Endothelial cell (in vitro differentiated cells): ENCODE measurements at regions not wholly inside any gene's neighbourhood (a gene's known extent, or its start where the extent isn't known, plus 50 kb on each side); places are given as distances from the start of the nearest gene placed in this dataset.
"Not testable (repeated sequence)": the region's sequence is repeated elsewhere in the genome, so short reads cannot be mapped to it uniquely, and the experiment has no call there.

ENCODE experiments used
- DNase-seq: peaks from one replicate; pipeline ENCODE4 v3.0.0; 2021; ENCODE audit warnings: low spot score
- H3K27ac Mint-ChIP-seq: one replicate; pipeline ENCODE4 v1.8.0; 2021; ENCODE audit warnings: mixed read lengths, inconsistent platforms; ENCODE audit not compliant: unreplicated experiment
- H3K27me3 Mint-ChIP-seq: one replicate; pipeline ENCODE4 v1.8.0; 2021; ENCODE audit warnings: mild to moderate bottlenecking, moderate library complexity, mixed read lengths, inconsistent platforms; ENCODE audit not compliant: unreplicated experiment
- H3K36me3 Mint-ChIP-seq: one replicate; pipeline ENCODE4 v1.8.0; 2021; ENCODE audit warnings: mild to moderate bottlenecking, low read depth, mixed read lengths, inconsistent platforms; ENCODE audit not compliant: unreplicated experiment
- H3K4me1 Mint-ChIP-seq: one replicate; pipeline ENCODE4 v1.8.0; 2021; ENCODE audit warnings: mild to moderate bottlenecking, mixed read lengths, inconsistent platforms; ENCODE audit not compliant: unreplicated experiment
- H3K4me3 Mint-ChIP-seq: one replicate; pipeline ENCODE4 v1.8.0; 2021; ENCODE audit warnings: mild to moderate bottlenecking, mixed read lengths, inconsistent platforms; ENCODE audit not compliant: unreplicated experiment
- H3K9me3 Mint-ChIP-seq: one replicate; pipeline ENCODE4 v1.8.0; 2021; ENCODE audit warnings: mixed read lengths, inconsistent platforms; ENCODE audit not compliant: unreplicated experiment
- TF ChIP-seq, protein P1 (sequence below): fragments of 200-600 bp; sonication (generic); IDR thresholded peaks from one replicate; pipeline ENCODE4 v1.5.0; 2021; ENCODE audit warnings: antibody characterized with exemption; ENCODE audit not compliant: unreplicated experiment

DNA sequence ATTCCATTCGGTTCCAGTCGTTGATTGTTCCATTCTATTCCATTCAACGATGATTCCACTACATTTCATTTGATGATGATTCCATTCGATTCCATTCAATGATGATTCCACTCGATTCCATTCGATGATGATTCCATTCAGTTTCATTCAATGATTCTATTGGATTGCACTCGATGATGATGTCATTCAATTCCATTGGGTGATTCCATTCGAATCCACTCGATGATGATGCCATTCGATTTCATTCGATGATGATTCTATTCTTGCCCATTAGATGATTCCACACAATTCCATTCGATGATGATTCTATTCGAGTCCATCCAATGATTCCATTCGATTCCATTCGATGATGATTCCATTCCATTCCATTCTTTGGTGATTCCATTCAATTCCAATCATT lies 1283.7 kb downstream of the TP53TG3F start:
- Mint-ChIP-seq H3K9me3 (peaks cover 27% of the 10 kb centered on the region), H3K4me1 (no peaks in the 10 kb centered on the region), H3K4me3 (no peak overlapping the region), H3K27ac (no peak overlapping the region), H3K36me3 (peaks cover 3% of the 10 kb centered on the region), H3K27me3 (peaks cover 18% of the 10 kb centered on the region)
- DNase-seq: no peak
- TF ChIP-seq, protein P1, sequence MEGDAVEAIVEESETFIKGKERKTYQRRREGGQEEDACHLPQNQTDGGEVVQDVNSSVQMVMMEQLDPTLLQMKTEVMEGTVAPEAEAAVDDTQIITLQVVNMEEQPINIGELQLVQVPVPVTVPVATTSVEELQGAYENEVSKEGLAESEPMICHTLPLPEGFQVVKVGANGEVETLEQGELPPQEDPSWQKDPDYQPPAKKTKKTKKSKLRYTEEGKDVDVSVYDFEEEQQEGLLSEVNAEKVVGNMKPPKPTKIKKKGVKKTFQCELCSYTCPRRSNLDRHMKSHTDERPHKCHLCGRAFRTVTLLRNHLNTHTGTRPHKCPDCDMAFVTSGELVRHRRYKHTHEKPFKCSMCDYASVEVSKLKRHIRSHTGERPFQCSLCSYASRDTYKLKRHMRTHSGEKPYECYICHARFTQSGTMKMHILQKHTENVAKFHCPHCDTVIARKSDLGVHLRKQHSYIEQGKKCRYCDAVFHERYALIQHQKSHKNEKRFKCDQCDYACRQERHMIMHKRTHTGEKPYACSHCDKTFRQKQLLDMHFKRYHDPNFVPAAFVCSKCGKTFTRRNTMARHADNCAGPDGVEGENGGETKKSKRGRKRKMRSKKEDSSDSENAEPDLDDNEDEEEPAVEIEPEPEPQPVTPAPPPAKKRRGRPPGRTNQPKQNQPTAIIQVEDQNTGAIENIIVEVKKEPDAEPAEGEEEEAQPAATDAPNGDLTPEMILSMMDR: no peak

DNA sequence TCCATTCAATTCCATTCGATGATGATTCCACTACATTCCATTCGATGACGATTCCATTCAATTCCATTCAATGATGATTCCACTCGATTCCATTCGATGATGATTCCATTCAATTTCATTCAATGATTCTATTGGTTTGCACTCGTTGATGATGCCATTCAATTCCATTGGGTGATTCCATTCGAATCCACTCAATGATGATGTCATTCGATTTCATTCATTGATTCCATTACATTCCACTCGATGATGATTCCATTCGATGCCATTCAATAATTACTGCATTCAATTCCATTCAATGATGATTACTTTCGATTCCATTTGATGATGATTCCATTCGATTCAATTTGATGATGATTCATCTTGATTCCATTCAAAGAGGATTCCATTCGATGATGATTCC lies 1299.4 kb downstream of the TP53TG3F start:
- DNase-seq: no peak
- TF ChIP-seq, protein P1: no peak
- Mint-ChIP-seq H3K4me1 (no peaks in the 10 kb centered on the region), H3K27ac (no peak overlapping the region), H3K4me3 (no peak overlapping the region), H3K27me3 (peaks cover 10% of the 10 kb centered on the region), H3K9me3 (peaks cover 60% of the 10 kb centered on the region), H3K36me3 (no peaks in the 10 kb centered on the region)

DNA sequence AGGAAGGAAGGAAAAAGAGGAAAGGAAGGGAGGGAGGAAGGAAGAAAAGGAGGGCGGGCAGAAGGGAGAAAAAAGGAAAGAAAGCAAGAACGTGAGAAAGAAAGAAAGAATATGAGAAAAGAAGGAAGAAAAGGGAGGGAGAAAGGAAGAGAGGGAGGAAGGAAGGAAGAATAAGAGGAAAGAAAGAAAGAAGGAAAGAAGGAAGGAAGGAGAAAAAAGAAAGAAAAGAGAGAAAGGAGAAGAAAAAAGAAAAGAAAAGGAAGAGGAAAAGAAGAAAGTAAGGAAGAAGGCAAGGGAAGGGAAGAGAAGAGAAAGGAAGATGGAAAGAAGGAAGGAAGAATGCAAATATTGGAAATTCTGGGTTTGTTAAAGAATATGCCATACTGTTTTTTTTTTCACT lies 1332.4 kb downstream of the TP53TG3F start:
- peaks cover 33% of the 10 kb centered on the region for H3K9me3 Mint-ChIP-seq
- H3K4me3 Mint-ChIP-seq, DNase-seq, H3K27ac Mint-ChIP-seq, H3K36me3 Mint-ChIP-seq, H3K27me3 Mint-ChIP-seq, H3K4me1 Mint-ChIP-seq: not testable (repeated sequence)

DNA sequence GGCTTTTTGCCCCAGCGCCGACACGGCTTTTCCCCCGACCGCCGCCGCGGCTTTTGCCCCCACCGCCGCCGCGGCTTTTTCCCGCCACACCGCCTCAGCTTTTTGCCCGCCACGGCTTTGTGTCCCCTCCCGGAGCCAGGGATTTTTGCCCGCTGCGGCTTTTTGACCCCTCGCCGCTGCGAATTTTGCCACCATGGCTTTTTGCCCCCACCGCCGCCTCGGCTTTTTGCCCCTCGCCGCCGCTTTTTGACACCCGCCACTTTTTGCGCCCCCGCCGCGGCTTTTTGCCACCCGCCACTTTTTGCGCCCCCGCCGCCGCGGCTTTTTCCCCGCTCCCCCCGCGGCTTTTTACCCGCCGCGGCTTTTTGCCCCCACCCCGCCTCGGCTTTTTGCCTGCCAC lies 1342.5 kb downstream of the TP53TG3F start:
- Mint-ChIP-seq H3K27me3 (peaks cover 5% of the 10 kb centered on the region), H3K36me3 (no peaks in the 10 kb centered on the region), H3K9me3 (peaks cover 7% of the 10 kb centered on the region), H3K4me1 (no peaks in the 10 kb centered on the region), H3K27ac (no peak overlapping the region), H3K4me3 (no peak overlapping the region)
- TF ChIP-seq, protein P1: no peak
- no peak for DNase-seq

DNA sequence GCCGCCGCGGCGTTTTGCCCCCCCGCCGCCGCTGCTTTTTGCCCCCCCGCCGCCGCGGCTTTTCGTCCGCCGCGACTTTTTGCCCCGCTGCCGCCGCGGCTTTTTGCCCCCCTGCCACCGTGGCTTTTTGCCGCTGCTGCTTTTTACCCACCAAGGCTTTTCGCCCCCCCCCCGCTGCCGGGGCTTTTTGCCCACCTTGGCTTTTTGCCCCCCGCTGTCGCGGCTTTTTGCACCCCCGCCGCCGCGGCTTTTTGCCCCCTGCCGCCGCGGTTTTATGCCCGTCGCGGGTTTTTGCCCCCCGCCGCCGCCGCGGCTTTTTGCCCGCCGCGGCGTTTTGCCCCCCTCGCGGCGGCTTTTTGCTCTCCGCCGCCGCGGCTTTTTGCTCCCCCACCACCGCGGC lies 1343.0 kb downstream of the TP53TG3F start:
- TF ChIP-seq, protein P1: no peak
- peaks cover 5% of the 10 kb centered on the region for H3K9me3 Mint-ChIP-seq

More for the DNA sequence above, 1343.0 kb downstream of the TP53TG3F start:
- H3K36me3 Mint-ChIP-seq: no peaks in the 10 kb centered on the region
- no peaks in the 10 kb centered on the region for H3K4me1 Mint-ChIP-seq
- no peak overlapping the region for H3K4me3 Mint-ChIP-seq
- no peak overlapping the region for H3K27ac Mint-ChIP-seq
- no peak for DNase-seq
- H3K27me3 Mint-ChIP-seq: peaks cover 5% of the 10 kb centered on the region
